IMR-90 (cell line): ENCODE measurements at regions not wholly inside any gene's neighbourhood (a gene's known extent, or its start where the extent isn't known, plus 50 kb on each side); places are given as distances from the start of the nearest gene placed in this dataset.

ENCODE experiments used
- BHLHE40 ChIP-seq: fragments of 150-350 bp; IDR thresholded peaks from 2 replicates; pipeline ENCODE4 v1.6.1; 2016; ENCODE audit warnings: mild to moderate bottlenecking, low read depth, low read length
- CEBPB ChIP-seq: IDR thresholded peaks from 2 replicates; pipeline ENCODE4 v1.6.1; 2012; ENCODE audit warnings: low read depth, low read length, improper control_type of control experiment
- CTCF ChIP-seq: conservative IDR thresholded peaks from 2 replicates; pipeline ENCODE4 v1.5.1; 2012; ENCODE audit warnings: mild to moderate bottlenecking, low read depth, low read length, improper control_type of control experiment
- ELK1 ChIP-seq: fragments of 150-350 bp; IDR thresholded peaks from 2 replicates; pipeline ENCODE4 v1.6.1; 2016; ENCODE audit warnings: low read depth, mild to moderate bottlenecking, low read length, moderate library complexity, borderline replicate concordance
- FOS ChIP-seq: fragments of 150-350 bp; IDR thresholded peaks from 2 replicates; pipeline ENCODE4 v1.6.1; 2016; ENCODE audit warnings: low read depth, low read length
- MAFK ChIP-seq: IDR thresholded peaks from 2 replicates; pipeline ENCODE4 v1.6.1; 2012; ENCODE audit warnings: low read depth, low read length, improper control_type of control experiment
- MAZ ChIP-seq: IDR thresholded peaks from 2 replicates; pipeline ENCODE4 v1.6.1; 2012; ENCODE audit warnings: low read depth, mild to moderate bottlenecking, low read length, improper control_type of control experiment, moderate library complexity, borderline replicate concordance
- MXI1 ChIP-seq: IDR thresholded peaks from 2 replicates; pipeline ENCODE4 v1.6.1; 2012; ENCODE audit warnings: low read depth, mild to moderate bottlenecking, low read length, moderate library complexity, borderline replicate concordance
- POLR2A ChIP-seq: IDR thresholded peaks from 2 replicates; pipeline ENCODE4 v1.6.1; 2012; ENCODE audit warnings: mild to moderate bottlenecking, low read depth, low read length
- RAD21 ChIP-seq: IDR thresholded peaks from 2 replicates; pipeline ENCODE4 v1.6.1; 2012; ENCODE audit warnings: low read length, improper control_type of control experiment
- RCOR1 ChIP-seq: IDR thresholded peaks from 2 replicates; pipeline ENCODE4 v1.6.1; 2012; ENCODE audit warnings: mild to moderate bottlenecking, low read length, improper control_type of control experiment; ENCODE audit not compliant: insufficient replicate concordance
- RFX5 ChIP-seq: IDR thresholded peaks from 2 replicates; pipeline ENCODE4 v1.8.0; 2012; ENCODE audit warnings: low read depth, mild to moderate bottlenecking, low read length, moderate library complexity
- SMC3 ChIP-seq: fragments of 150-350 bp; IDR thresholded peaks from 2 replicates; pipeline ENCODE4 v1.6.1; 2016; ENCODE audit warnings: low read depth, mild to moderate bottlenecking, antibody characterized with exemption, low read length, moderate library complexity
- USF2 ChIP-seq: fragments of 150-350 bp; IDR thresholded peaks from 2 replicates; pipeline ENCODE4 v1.6.1; 2017; ENCODE audit warnings: mild to moderate bottlenecking, antibody characterized with exemption, low read length, low read depth

DNA sequence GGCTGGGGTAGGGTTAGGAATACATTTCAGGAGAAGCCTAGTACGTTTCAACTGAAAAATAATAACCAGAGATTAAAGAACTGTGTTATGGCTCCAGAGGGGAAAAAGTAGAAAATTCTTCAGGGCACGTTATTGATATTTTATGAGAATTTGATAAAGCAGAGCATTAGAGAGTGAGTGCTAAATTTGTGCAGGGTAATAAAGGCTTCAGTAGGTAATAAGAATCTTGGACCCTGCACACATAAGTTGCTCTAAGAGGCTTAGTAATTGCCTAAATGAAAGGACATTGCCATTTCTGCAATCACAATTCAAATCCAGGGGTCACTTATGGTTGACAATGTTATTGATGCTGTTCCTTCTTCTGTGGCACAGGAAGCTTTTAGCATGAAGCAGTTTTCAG lies 439.4 kb upstream of the DCN start:
- no peak for TF ChIP-seq RFX5
- no peak for TF ChIP-seq CTCF
- TF ChIP-seq POLR2A: no peak
- no peak for TF ChIP-seq RAD21
- no peak for TF ChIP-seq MAZ
- no peak for TF ChIP-seq ELK1
- TF ChIP-seq SMC3: no peak
- no peak for TF ChIP-seq MXI1
- TF ChIP-seq MAFK: no peak
- TF ChIP-seq CEBPB: no peak
- TF ChIP-seq FOS: no peak
- TF ChIP-seq BHLHE40: no peak
- no peak for TF ChIP-seq RCOR1
- no peak for TF ChIP-seq USF2
